ENCODE measurements at regions not wholly inside any gene's neighbourhood (a gene's known extent, or its start where the extent isn't known, plus 50 kb on each side); places are given as distances from the start of the nearest gene placed in this dataset.

GRCh38 chr15:72970933-72971760, 81.1 kb upstream of the NEO1 start:
- TF ChIP-seq POLR2A (IDR thresholded peaks at IDR 0.05; ENCODE audit: low read length), result no peak
- TF ChIP-seq GATA1 (IDR thresholded peaks at IDR 0.05; ENCODE audit: low read depth, low read length), result no peak

Measured in erythroblast (primary cell).